GM12878 (cell line): ENCODE measurements at regions not wholly inside any gene's neighbourhood (a gene's known extent, or its start where the extent isn't known, plus 50 kb on each side); places are given as distances from the start of the nearest gene placed in this dataset.

Experiments used
- ATAC-seq: fragments of 200-7000 bp; cut with Tn5 transposase; 3 replicates; pipeline ENCODE4 v1.9.1; 2020; ENCODE audit warnings: mild to moderate bottlenecking, moderate library complexity
- BruUV-seq: library from RNA; stranded (reverse); fragments of 400-500 nt; replicated peaks from 2 replicates; lab custom pipeline; 2021; lab: Mats Ljungman, UMichigan
- CTCF ChIA-PET: fragments of 300-600 bp; sonication (Branson Sonifier 250); formaldehyde crosslinking; extraction: SDS; loops from one replicate; lab custom pipeline; 2021; ENCODE audit warnings: inconsistent platforms; lab: Yijun Ruan, JAX
- POLR2A ChIA-PET: fragments of 350-600 bp; formaldehyde crosslinking; extraction: SDS; loops from one replicate; lab custom pipeline; 2021; ENCODE audit warnings: inconsistent platforms; lab: Charles Lee
- RAD21 ChIA-PET: fragments of 300-600 bp; sonication (Branson Sonifier 250); formaldehyde crosslinking; loops from one replicate; lab custom pipeline; 2023; ENCODE audit warnings: antibody characterized with exemption; ENCODE audit not compliant: unreplicated experiment; lab: Charles Lee
- SMC1A ChIA-PET: fragments of 300-600 bp; sonication (Branson Sonifier 250); formaldehyde crosslinking; loops from one replicate; lab custom pipeline; 2023; ENCODE audit not compliant: unreplicated experiment, uncharacterized antibody; lab: Charles Lee
- DNase-seq: peaks from one replicate; pipeline ENCODE4 v3.0.0-alpha.2; 2011; ENCODE audit warnings: low read depth, low spot score
- FAIRE-seq: peaks from 3 replicates; lab custom pipeline; 2011; peaks lifted over from hg19 to GRCh38; lab: Jason Lieb, UNC
- H2AFZ ChIP-seq: 2 replicates; pipeline ENCODE4 v1.6.0; 2011; ENCODE audit warnings: low read depth, low read length, control low read depth; ENCODE audit not compliant: control insufficient read depth
- H3K27ac ChIP-seq: 2 replicates; pipeline ENCODE4 v1.5.1; 2011; ENCODE audit warnings: control low read depth; ENCODE audit not compliant: control insufficient read depth, insufficient read depth
- H3K27me3 ChIP-seq, 2 experiments: replicated peaks in 1 of 2; 2 replicates each; pipeline versions ENCODE4 v1.6.0 to v1.6.1; 2011; ENCODE audit warnings: low read length in 1 of 2; ENCODE audit not compliant: control insufficient read depth in 2 of 2, insufficient read depth in 2 of 2
- H3K36me3 ChIP-seq, 2 experiments: 2 replicates each; pipeline ENCODE4 v1.5.1; 2011; ENCODE audit warnings: low read length in 1 of 2; ENCODE audit not compliant: control insufficient read depth in 2 of 2, insufficient read depth in 2 of 2
- H3K4me1 ChIP-seq: 2 replicates; pipeline ENCODE4 v1.6.1; 2011; ENCODE audit warnings: mild to moderate bottlenecking, low read length, moderate library complexity, mixed read lengths; ENCODE audit not compliant: control insufficient read depth, insufficient read depth
- H3K4me2 ChIP-seq: 2 replicates; pipeline ENCODE4 v1.6.0; 2011; ENCODE audit warnings: control low read depth; ENCODE audit not compliant: control insufficient read depth, insufficient read depth
- H3K4me3 ChIP-seq: fragments of 200-600 bp; sonication (generic); 2 replicates; pipeline ENCODE4 v1.5.1; 2016
- H3K79me2 ChIP-seq: 2 replicates; pipeline ENCODE4 v1.6.0; 2011; ENCODE audit warnings: low read length; ENCODE audit not compliant: control insufficient read depth, insufficient read depth
- H3K9ac ChIP-seq: 2 replicates; pipeline ENCODE4 v1.8.0; 2011; ENCODE audit warnings: low read length, control low read depth, mixed read lengths; ENCODE audit not compliant: control insufficient read depth, insufficient read depth
- H3K9me3 ChIP-seq: replicated peaks from 3 replicates; pipeline ENCODE4 v1.5.1; 2011; ENCODE audit warnings: mild to moderate bottlenecking, low read length; ENCODE audit not compliant: control insufficient read depth, insufficient read depth
- H4K20me1 ChIP-seq: 2 replicates; pipeline ENCODE4 v1.6.0; 2011; ENCODE audit not compliant: control insufficient read depth, insufficient read depth
- HDAC2 ChIP-seq: fragments of 200-600 bp; sonication (generic); IDR thresholded peaks from 2 replicates; pipeline ENCODE4 v1.6.1; 2017
- NR2C2 ChIP-seq: IDR thresholded peaks from 2 replicates; pipeline ENCODE4 v1.6.1; 2011; ENCODE audit warnings: borderline replicate concordance, low read depth; ENCODE audit not compliant: control insufficient read depth, insufficient read length
- STAT1 ChIP-seq: fragments of 450-650 bp; conservative IDR thresholded peaks from 2 replicates; pipeline ENCODE4 v1.6.1; 2014; ENCODE audit warnings: antibody characterized with exemption, mild to moderate bottlenecking
- WGBS: methylation state at CpG from one replicate; pipeline ENCODE4 v1.1.6; 2016; ENCODE audit warnings: low lambda C conversion rate; ENCODE audit not compliant: insufficient replicate concordance, insufficient coverage; ENCODE audit errors: missing lambda C conversion rate; 5-methylcytosine and 5-hydroxymethylcytosine counted together
- in situ Hi-C: fragments of 300-500 bp; cut with MboI; formaldehyde crosslinking; loops from 9 replicates; pipeline ENCODE4 v1.14.3; 2018; ENCODE audit warnings: mixed read lengths
- intact Hi-C: fragments of 100-400 bp; cut with micrococcal nuclease; formaldehyde crosslinking; loops from one replicate; pipeline ENCODE4 v1.14.2; 2022; ENCODE audit not compliant: unreplicated experiment
- TF ChIP-seq, protein P1 (sequence below), 3 experiments: IDR thresholded peaks in 2 of 3; conservative IDR thresholded peaks in 1 of 3; 2 replicates each; pipeline ENCODE4 v1.5.1; 2011; ENCODE audit warnings: low read depth in 3 of 3, low read length in 3 of 3, mild to moderate bottlenecking in 3 of 3, control low read depth in 2 of 3, moderate library complexity in 2 of 3, inconsistent platforms in 1 of 3, mixed read lengths in 1 of 3; ENCODE audit not compliant: control insufficient read depth in 2 of 3, insufficient read depth in 1 of 3; ENCODE audit errors: extremely low read depth in 1 of 3
- TF ChIP-seq, protein P2 (sequence below): IDR thresholded peaks from 2 replicates; pipeline ENCODE4 v1.6.1; 2011; ENCODE audit warnings: low read depth, low read length, improper control_type of control experiment, borderline replicate concordance

DNA sequence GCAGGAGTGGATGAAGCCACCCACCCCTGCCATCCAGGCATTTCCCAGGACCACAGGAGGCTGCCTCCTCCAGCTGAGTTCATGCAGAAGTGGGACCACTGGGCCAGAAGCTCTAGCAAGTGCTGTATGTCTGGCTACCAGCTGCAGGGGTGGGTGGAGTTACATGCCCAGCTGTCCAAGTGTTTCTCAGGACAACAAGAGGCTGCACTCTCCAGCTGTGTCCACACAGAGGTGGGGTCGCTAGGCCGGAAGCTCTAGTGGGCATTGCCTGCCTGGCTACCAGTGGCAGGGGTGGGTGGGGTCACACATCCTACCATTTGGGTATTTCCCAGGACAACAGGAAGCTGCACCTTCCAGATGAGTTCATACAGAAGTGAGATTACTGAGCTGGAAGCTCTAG is 234.0 kb upstream of the PPP2R3A start:
- no peak for FAIRE-seq
- Histone ChIP-seq H3K79me2 (no peaks in the 10 kb centered on the region), H4K20me1 (no peaks in the 10 kb centered on the region), H3K9me3 (peaks cover 3% of the 10 kb centered on the region), H3K36me3 (no peaks in the 10 kb centered on the region), H3K4me1 (no peaks in the 10 kb centered on the region), H3K4me3 (no peak overlapping the region), H3K9ac (no peak overlapping the region), H2AFZ (no peak overlapping the region), H3K27ac (no peak overlapping the region), H3K4me2 (no peak overlapping the region), H3K27me3 (no peaks in the 10 kb centered on the region)
- in situ Hi-C loops, result no loop called here
- BruUV-seq, result no TSS peak
- SMC1A ChIA-PET, result no interaction called here
- TF ChIP-seq HDAC2 (no peak), STAT1 (no peak)
- WGBS, result 0% methylated on average over 2 of the region's 2 CpGs
- POLR2A ChIA-PET, result no interaction called here
- DNase-seq, result no peak
- CTCF ChIA-PET, result no interaction called here
- RAD21 ChIA-PET, result no interaction called here
- no peak for ATAC-seq
- intact Hi-C loops, result no loop called here

GRCh38 chr3:135736740-135737139 is 228.8 kb upstream of the PPP2R3A start:
- in situ Hi-C loops (no loop called here), intact Hi-C loops (loop anchor here (1.0 to 5.0 kb wide), 2 partner anchors 159 to 306 kb away; no protein-coding TSS in a partner anchor)
- Histone ChIP-seq H3K36me3 (no peaks in the 10 kb centered on the region), H3K9me3 (peaks cover 3% of the 10 kb centered on the region), H3K4me1 (no peaks in the 10 kb centered on the region), H3K27ac (no peak overlapping the region), H4K20me1 (no peaks in the 10 kb centered on the region), H3K4me2 (no peak overlapping the region), H3K9ac (no peak overlapping the region), H3K4me3 (no peak overlapping the region), H2AFZ (no peak overlapping the region), H3K79me2 (no peaks in the 10 kb centered on the region), H3K27me3 (0 out of 4 replicates have a peak, but pooled peaks cover 0 to 3% of the 10 kb centered on the region in 2 experiments)
- ChIA-PET SMC1A (no interaction called here), CTCF (interaction anchor here (0.7 to 2.1 kb wide), 2 partner anchors 14 to 306 kb away, joined by 3 to 7 read pairs; no protein-coding TSS in a partner anchor), RAD21 (no interaction called here), POLR2A (no interaction called here)
- WGBS, result 36% methylated on average over 6 of the region's 6 CpGs
- no peak for TF ChIP-seq NR2C2
- TF ChIP-seq, protein P1, sequence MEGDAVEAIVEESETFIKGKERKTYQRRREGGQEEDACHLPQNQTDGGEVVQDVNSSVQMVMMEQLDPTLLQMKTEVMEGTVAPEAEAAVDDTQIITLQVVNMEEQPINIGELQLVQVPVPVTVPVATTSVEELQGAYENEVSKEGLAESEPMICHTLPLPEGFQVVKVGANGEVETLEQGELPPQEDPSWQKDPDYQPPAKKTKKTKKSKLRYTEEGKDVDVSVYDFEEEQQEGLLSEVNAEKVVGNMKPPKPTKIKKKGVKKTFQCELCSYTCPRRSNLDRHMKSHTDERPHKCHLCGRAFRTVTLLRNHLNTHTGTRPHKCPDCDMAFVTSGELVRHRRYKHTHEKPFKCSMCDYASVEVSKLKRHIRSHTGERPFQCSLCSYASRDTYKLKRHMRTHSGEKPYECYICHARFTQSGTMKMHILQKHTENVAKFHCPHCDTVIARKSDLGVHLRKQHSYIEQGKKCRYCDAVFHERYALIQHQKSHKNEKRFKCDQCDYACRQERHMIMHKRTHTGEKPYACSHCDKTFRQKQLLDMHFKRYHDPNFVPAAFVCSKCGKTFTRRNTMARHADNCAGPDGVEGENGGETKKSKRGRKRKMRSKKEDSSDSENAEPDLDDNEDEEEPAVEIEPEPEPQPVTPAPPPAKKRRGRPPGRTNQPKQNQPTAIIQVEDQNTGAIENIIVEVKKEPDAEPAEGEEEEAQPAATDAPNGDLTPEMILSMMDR (IDR thresholded peaks at IDR 0.05 in 2 of 3, conservative IDR thresholded peaks at IDR 0.05 in 1 of 3; ENCODE audit: control insufficient read depth in 2 of 3, extremely low read depth in 1 of 3, insufficient read depth in 1 of 3, low read depth in 3 of 3, low read length in 3 of 3), result peak in 2 of 3 experiments; percentile 20 to 27; a peak in 3 of 6 replicates
- TF ChIP-seq, protein P2, sequence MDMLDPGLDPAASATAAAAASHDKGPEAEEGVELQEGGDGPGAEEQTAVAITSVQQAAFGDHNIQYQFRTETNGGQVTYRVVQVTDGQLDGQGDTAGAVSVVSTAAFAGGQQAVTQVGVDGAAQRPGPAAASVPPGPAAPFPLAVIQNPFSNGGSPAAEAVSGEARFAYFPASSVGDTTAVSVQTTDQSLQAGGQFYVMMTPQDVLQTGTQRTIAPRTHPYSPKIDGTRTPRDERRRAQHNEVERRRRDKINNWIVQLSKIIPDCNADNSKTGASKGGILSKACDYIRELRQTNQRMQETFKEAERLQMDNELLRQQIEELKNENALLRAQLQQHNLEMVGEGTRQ, result no peak
- ATAC-seq (peak; percentile 67), DNase-seq (no peak), FAIRE-seq (no peak)
- BruUV-seq, result no TSS peak
